Right renal pelvis (tissue), 4 donors: ENCODE measurements at regions not wholly inside any gene's neighbourhood (a gene's known extent, or its start where the extent isn't known, plus 50 kb on each side); places are given as distances from the start of the nearest gene placed in this dataset.

Experiments used
- DNase-seq, 4 donors: peaks; one replicate each; pipeline ENCODE4 v3.0.0-alpha.2; 2013; ENCODE audit warnings: low read depth in 4 of 4, low spot score in 3 of 4, missing footprints in 1 of 4

GRCh38 chr14:22419620-22420019 lies 169.4 kb downstream of the DAD1 start:
- no peak for DNase-seq

- no peak for DNase-seq
Measured at GRCh38 chr14:22418631-22419030, 170.4 kb downstream of the DAD1 start.

GRCh38 chr14:22417914-22418313 lies 171.1 kb downstream of the DAD1 start:
- DNase-seq = no peak

- DNase-seq = no peak
Measured at GRCh38 chr14:22416193-22416592, 172.8 kb downstream of the DAD1 start.

- DNase-seq = no peak
Measured at GRCh38 chr14:22415605-22415959, 173.4 kb downstream of the DAD1 start.

- no peak for DNase-seq
Measured at GRCh38 chr14:22414876-22415604, 174.0 kb downstream of the DAD1 start.

GRCh38 chr14:22412926-22413411 lies 176.1 kb downstream of the DAD1 start:
- no peak for DNase-seq

GRCh38 chr14:22411398-22412055 lies 177.5 kb downstream of the DAD1 start:
- no peak for DNase-seq

- DNase-seq = no peak
Measured at GRCh38 chr14:22410497-22410896, 178.5 kb downstream of the DAD1 start.

GRCh38 chr14:22409006-22409405 lies 180.0 kb downstream of the DAD1 start:
- DNase-seq = no peak

- no peak for DNase-seq
Measured at GRCh38 chr14:22408547-22408946, 180.5 kb downstream of the DAD1 start.

- no peak for DNase-seq
Measured at GRCh38 chr14:22407033-22407432, 182.0 kb downstream of the DAD1 start.

GRCh38 chr14:22405201-22405600 lies 183.8 kb downstream of the DAD1 start:
- no peak for DNase-seq

GRCh38 chr14:22403296-22403695 lies 185.7 kb downstream of the DAD1 start:
- no peak for DNase-seq

- no peak for DNase-seq
Measured at GRCh38 chr14:22400655-22401259, 188.3 kb downstream of the DAD1 start.

- no peak for DNase-seq
Measured at GRCh38 chr14:22399776-22400175, 189.2 kb downstream of the DAD1 start.

- no peak for DNase-seq
Measured at GRCh38 chr14:22397221-22397737, 191.7 kb downstream of the DAD1 start.

- no peak for DNase-seq
Measured at GRCh38 chr14:22395803-22396202, 193.2 kb downstream of the DAD1 start.

- DNase-seq = no peak
Measured at GRCh38 chr14:22394616-22395015, 194.4 kb downstream of the DAD1 start.

GRCh38 chr14:22393796-22394195 lies 195.2 kb downstream of the DAD1 start:
- DNase-seq = no peak

GRCh38 chr14:22391908-22392565 lies 197.0 kb downstream of the DAD1 start:
- peak; percentile 44 to 65 (median 58) for DNase-seq
